SJSA1 (cell line): ENCODE measurements at regions not wholly inside any gene's neighbourhood (a gene's known extent, or its start where the extent isn't known, plus 50 kb on each side); places are given as distances from the start of the nearest gene placed in this dataset.

Experiments
- DNase-seq, 2 experiments: peaks; one replicate each; pipeline ENCODE4 v3.0.0-alpha.2; 2015 to 2020; ENCODE audit warnings: low spot score in 2 of 2, low read depth in 1 of 2
- H3K27ac ChIP-seq: fragments of 250-450 bp; sonication (Bioruptor Pico); 2 replicates; pipeline ENCODE4 v1.5.1; 2020; ENCODE audit warnings: mild to moderate bottlenecking, moderate library complexity
- H3K27me3 ChIP-seq: fragments of 250-450 bp; sonication (Bioruptor Pico); replicated peaks from 2 replicates; pipeline ENCODE4 v1.5.1; 2020; ENCODE audit warnings: mild to moderate bottlenecking, moderate library complexity
- H3K36me3 ChIP-seq: fragments of 250-450 bp; sonication (Bioruptor Pico); 2 replicates; pipeline ENCODE4 v1.5.1; 2020; ENCODE audit warnings: mild to moderate bottlenecking
- H3K4me1 ChIP-seq: fragments of 250-450 bp; sonication (Bioruptor Pico); replicated peaks from 2 replicates; pipeline ENCODE4 v1.6.1; 2021; ENCODE audit warnings: mild to moderate bottlenecking
- H3K4me3 ChIP-seq: fragments of 250-450 bp; sonication (Bioruptor Pico); 2 replicates; pipeline ENCODE4 v1.5.1; 2020; ENCODE audit warnings: mild to moderate bottlenecking
- H3K9me3 ChIP-seq: fragments of 250-450 bp; sonication (Bioruptor Pico); replicated peaks from 2 replicates; pipeline ENCODE4 v1.5.1; 2020; ENCODE audit warnings: mild to moderate bottlenecking

- no peaks in the 10 kb centered on the region for H3K36me3 ChIP-seq
- no peak overlapping the region for H3K4me3 ChIP-seq
- peak; percentile 80 to 84 for DNase-seq
- no peaks in the 10 kb centered on the region for H3K9me3 ChIP-seq
- H3K4me1 ChIP-seq = peaks cover 39% of the 10 kb centered on the region
- H3K27ac ChIP-seq = peak overlapping the region; percentile 41
- H3K27me3 ChIP-seq = no peaks in the 10 kb centered on the region
Measured at GRCh38 chr2:217054791-217055190, 194.9 kb upstream of the TNP1 start.

DNA sequence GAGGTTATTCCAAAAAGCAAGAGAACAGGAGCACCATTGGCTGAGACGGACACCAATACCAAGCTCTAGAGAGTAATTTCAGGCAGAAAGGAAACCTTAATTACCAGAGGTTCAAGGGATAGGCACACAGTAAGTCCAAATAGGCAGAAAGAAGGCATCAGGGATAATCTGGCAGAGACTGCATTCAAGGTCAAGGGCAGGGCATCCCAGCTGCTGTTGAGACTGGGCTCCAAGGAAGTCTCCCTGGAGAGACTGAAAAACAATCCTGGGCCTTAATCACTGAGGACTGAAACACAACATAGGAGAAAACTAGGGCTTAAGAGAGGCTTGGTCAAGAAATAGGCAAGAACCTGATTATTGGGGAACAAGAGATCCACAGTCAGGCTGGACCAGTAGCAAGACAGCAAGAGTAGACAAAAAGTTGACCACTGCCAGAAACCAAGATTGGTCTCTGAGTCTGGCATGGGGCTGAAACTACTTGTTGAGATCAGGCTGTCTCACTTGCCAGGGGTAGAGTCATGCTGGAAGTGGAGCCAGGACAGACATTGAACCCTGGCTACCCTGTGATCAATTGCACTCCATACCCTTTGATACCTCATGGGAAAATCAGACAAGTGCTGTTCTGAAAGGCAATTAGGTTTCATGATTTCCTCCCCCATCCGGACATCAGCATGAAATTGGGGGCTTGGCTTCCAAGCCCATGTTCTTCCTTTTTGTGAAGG, 193.2 kb upstream of the TNP1 start:
- Histone ChIP-seq H3K27ac (no peak overlapping the region), H3K4me3 (no peak overlapping the region), H3K36me3 (no peaks in the 10 kb centered on the region), H3K4me1 (peaks cover 46% of the 10 kb centered on the region), H3K27me3 (no peaks in the 10 kb centered on the region), H3K9me3 (no peaks in the 10 kb centered on the region)
- no peak for DNase-seq

DNA sequence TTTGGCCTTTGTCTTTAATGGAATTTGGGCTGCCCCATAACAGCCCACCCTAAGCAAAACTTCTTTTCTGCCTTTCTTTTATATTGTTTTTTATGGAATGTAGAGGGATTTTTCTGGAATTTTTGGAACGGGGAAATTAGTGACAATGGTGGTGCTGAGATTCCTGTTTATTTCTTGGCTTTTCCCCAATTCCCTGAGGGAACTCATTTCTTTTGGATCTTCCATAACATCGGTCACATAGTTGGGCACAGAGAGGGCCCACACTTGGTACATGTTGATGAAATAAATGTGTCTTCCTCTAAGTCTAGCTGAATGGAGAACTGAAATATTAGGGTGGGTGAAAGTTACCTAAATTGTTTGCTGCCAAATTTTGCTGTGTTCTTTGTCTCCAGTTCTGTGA, 191.6 kb upstream of the TNP1 start:
- peak in 1 of 2 experiments; percentile 48 for DNase-seq
- Histone ChIP-seq H3K36me3 (no peaks in the 10 kb centered on the region), H3K4me1 (peaks cover 62% of the 10 kb centered on the region), H3K27ac (no peak overlapping the region; the same call in 1 of the 2 replicates), H3K27me3 (no peaks in the 10 kb centered on the region), H3K9me3 (no peaks in the 10 kb centered on the region), H3K4me3 (no peak overlapping the region)

- no peak overlapping the region for H3K27ac ChIP-seq
- DNase-seq = no peak
- H3K36me3 ChIP-seq = no peaks in the 10 kb centered on the region
- H3K27me3 ChIP-seq = no peaks in the 10 kb centered on the region
- H3K9me3 ChIP-seq = no peaks in the 10 kb centered on the region
- H3K4me3 ChIP-seq = no peak overlapping the region
- H3K4me1 ChIP-seq = peaks cover 65% of the 10 kb centered on the region
Measured at GRCh38 chr2:217049956-217050355, 190.1 kb upstream of the TNP1 start.

DNA sequence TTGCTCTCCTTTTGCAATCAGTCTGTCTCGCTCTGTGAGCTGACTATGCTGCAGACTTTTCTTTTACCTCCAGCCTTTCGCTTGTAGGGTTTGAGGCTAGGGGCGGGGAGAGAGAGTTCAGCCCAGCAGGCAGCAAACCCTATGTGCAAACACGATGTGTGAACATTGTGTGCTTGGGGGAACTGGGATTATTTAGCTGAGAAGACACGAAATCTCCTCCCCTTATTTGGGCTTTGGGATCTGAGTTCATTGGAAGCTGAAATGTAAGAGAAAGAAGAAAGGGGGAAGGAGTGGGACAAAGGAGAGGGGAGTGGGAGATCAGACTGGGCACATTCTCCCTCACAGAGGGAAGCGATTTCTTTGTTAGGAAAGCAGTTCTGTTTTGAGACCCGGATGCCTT, 189.6 kb upstream of the TNP1 start:
- Histone ChIP-seq H3K4me1 (peaks cover 60% of the 10 kb centered on the region), H3K27ac (no peak overlapping the region), H3K27me3 (no peaks in the 10 kb centered on the region), H3K9me3 (no peaks in the 10 kb centered on the region), H3K4me3 (no peak overlapping the region), H3K36me3 (no peaks in the 10 kb centered on the region)
- DNase-seq = no peak

DNA sequence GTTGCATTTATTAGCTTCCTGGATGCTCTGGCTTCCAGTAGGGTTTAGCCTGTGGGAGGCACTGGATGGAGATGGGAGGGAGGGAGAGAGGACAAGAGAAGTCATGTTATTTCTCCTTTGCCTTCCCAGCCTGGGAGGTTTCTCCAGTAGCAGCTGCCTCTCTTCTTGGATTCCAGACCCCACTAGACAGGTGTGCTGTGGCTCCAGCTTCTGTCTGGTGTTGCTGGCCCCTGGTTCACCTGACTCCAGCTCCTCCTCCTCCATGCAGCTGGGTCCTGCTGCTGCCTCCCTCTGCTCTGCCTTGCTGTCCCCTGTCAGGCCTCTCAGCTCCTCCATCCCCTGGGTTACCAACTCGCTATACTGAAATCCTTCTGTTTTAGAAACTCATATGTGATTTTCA, 188.9 kb upstream of the TNP1 start:
- no peak overlapping the region for H3K27ac ChIP-seq
- peaks cover 54% of the 10 kb centered on the region for H3K4me1 ChIP-seq
- H3K27me3 ChIP-seq = no peaks in the 10 kb centered on the region
- H3K9me3 ChIP-seq = no peaks in the 10 kb centered on the region
- no peaks in the 10 kb centered on the region for H3K36me3 ChIP-seq
- H3K4me3 ChIP-seq = no peak overlapping the region
- no peak for DNase-seq

- no peak overlapping the region for H3K4me3 ChIP-seq
- peak; percentile 50 to 80 for DNase-seq
- H3K9me3 ChIP-seq = no peaks in the 10 kb centered on the region
- 0 out of 2 replicates have a peak overlapping the region, but pooled peaks have one; percentile 9 for H3K27ac ChIP-seq
- H3K4me1 ChIP-seq = peaks cover 54% of the 10 kb centered on the region
- no peaks in the 10 kb centered on the region for H3K36me3 ChIP-seq
- H3K27me3 ChIP-seq = no peaks in the 10 kb centered on the region
Measured at GRCh38 chr2:217047631-217048030, 187.8 kb upstream of the TNP1 start.

GRCh38 chr2:217047209-217047608, 187.3 kb upstream of the TNP1 start:
- Histone ChIP-seq H3K4me1 (peaks cover 52% of the 10 kb centered on the region), H3K27me3 (no peaks in the 10 kb centered on the region), H3K9me3 (no peaks in the 10 kb centered on the region), H3K4me3 (no peak overlapping the region), H3K27ac (no peak overlapping the region), H3K36me3 (no peaks in the 10 kb centered on the region)
- DNase-seq = no peak

DNA sequence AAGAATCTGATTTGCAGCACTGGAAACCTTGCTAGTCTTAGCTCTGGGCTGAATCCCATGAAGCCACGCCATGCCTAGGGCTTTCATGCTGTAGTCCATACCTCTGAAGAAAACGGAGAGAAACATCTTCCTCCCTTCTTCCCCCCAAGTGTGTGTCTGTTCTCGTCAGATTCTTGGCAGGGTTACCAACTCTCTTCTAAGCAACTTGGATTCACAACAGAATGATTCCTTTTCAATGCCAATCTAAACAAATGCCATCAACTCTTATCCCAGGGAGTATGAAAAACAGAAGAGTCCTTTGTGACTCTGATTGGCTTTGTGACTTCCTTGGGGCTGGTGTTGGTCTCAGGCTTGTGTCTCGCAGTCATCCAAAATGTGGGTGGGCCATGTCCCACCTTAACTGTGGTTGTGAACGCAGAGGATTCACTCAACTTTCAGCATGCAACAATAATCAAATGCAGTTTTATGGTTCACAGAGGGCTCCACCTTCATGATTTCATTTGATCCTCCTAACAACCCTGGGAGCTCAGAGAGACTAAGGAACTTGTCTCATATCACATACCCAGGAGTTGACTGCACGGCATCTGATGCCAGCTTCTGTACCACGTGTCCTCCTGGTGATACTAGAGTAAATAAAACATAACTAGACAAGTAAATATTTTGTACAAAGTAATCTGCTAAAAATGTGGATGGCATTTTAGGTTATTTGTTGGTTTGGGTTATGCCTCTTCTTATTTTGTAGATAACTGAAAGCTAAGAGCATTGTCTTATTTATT, 186.0 kb upstream of the TNP1 start:
- Histone ChIP-seq H3K36me3 (no peaks in the 10 kb centered on the region), H3K4me1 (peaks cover 39% of the 10 kb centered on the region), H3K27ac (peak overlapping the region; percentile 20; the same call in 1 of the 2 replicates), H3K4me3 (no peak overlapping the region), H3K27me3 (no peaks in the 10 kb centered on the region), H3K9me3 (no peaks in the 10 kb centered on the region)
- DNase-seq = peak; percentile 53 to 72

DNA sequence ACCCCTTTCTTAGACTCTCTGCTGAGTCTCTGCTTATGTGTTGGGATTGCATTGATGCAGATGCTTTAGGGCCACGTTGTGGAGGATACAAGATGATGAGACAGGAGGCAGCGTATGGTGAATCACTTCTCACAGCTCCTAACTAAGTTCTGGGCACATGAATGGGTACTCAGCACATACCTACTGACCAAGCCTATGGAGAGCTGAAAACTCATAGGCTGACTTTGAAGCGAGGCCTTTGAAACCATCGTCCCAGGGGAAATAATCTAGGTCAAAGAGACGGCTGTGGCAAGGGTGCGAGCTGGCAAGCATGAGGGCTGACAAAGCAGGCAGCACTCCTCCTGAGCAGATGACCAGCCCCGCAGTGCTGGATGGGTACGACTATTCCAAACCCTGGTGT, 180.2 kb upstream of the TNP1 start:
- DNase-seq = no peak
- Histone ChIP-seq H3K36me3 (no peaks in the 10 kb centered on the region), H3K4me3 (no peak overlapping the region), H3K9me3 (no peaks in the 10 kb centered on the region), H3K4me1 (0 out of 2 replicates have a peak, but pooled peaks cover 3% of the 10 kb centered on the region), H3K27ac (no peak overlapping the region), H3K27me3 (no peaks in the 10 kb centered on the region)

- Histone ChIP-seq H3K36me3 (no peaks in the 10 kb centered on the region), H3K27me3 (peaks cover 3% of the 10 kb centered on the region; the same call in 1 of the 2 replicates), H3K4me1 (0 out of 2 replicates have a peak, but pooled peaks cover 3% of the 10 kb centered on the region), H3K4me3 (no peak overlapping the region), H3K27ac (no peak overlapping the region), H3K9me3 (no peaks in the 10 kb centered on the region)
- no peak for DNase-seq
Measured at GRCh38 chr2:217038001-217038400, 178.1 kb upstream of the TNP1 start.

- no peak overlapping the region for H3K27ac ChIP-seq
- H3K36me3 ChIP-seq = no peaks in the 10 kb centered on the region
Measured at GRCh38 chr2:217037353-217037752, 177.5 kb upstream of the TNP1 start.

DNA sequence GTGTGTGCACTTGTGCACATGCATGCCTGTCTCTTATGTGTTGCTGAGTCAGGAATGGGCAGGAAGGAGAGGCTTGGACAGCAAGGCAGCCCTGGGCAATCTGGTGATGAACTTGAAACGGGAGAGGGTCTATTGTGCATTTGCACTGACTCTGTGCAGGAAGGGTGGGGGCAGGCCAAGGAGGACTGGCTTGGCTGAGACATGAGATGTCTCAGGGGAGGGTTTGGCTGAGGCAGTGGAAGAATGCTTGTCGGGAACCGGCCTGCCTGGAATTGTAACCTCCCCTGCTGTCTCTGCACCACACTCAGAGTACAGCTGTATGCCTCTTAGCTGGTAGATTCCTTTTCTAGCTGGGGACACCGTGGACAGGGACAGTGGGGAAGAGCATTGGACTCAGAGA, 176.1 kb upstream of the TNP1 start:
- Histone ChIP-seq H3K27ac (no peak overlapping the region), H3K36me3 (no peaks in the 10 kb centered on the region), H3K27me3 (peaks cover 7% of the 10 kb centered on the region; the same call in 1 of the 2 replicates), H3K9me3 (no peaks in the 10 kb centered on the region), H3K4me1 (0 out of 2 replicates have a peak, but pooled peaks cover 3% of the 10 kb centered on the region), H3K4me3 (no peak overlapping the region)
- no peak for DNase-seq

More at GRCh38 chr2:217037353-217037752, 177.5 kb upstream of the TNP1 start:
- H3K4me3 ChIP-seq = no peak overlapping the region
- 0 out of 2 replicates have a peak, but pooled peaks cover 3% of the 10 kb centered on the region for H3K4me1 ChIP-seq
- no peaks in the 10 kb centered on the region for H3K9me3 ChIP-seq
- DNase-seq = no peak
- H3K27me3 ChIP-seq = peaks cover 3% of the 10 kb centered on the region; the same call in 1 of the 2 replicates

DNA sequence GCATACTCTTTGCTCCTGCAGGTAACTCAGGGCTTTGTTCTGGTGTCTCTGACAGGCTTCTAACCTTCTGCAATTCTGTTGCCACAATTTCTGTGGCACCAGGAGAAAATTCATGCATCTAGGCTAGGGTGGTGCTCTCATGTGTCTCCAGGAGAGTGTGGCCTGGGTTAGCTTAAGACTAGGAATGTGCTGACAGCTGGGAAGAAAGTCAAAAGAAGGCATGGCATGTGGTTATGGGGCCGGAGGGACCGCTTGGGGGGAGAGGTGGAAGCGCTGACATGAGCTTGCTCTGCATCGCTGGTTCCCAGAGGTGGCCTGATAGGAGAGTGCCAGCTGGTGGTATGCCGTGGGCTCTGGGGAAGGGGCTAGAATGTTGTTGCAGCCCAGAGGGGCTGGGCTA, 173.3 kb upstream of the TNP1 start:
- Histone ChIP-seq H3K27me3 (peaks cover 7% of the 10 kb centered on the region; the same call in 1 of the 2 replicates), H3K4me3 (no peak overlapping the region), H3K27ac (no peak overlapping the region), H3K4me1 (0 out of 2 replicates have a peak, but pooled peaks cover 3% of the 10 kb centered on the region), H3K9me3 (no peaks in the 10 kb centered on the region), H3K36me3 (no peaks in the 10 kb centered on the region)
- no peak for DNase-seq
